Fibroblast of the aortic adventitia (primary cell): ENCODE measurements at regions not wholly inside any gene's neighbourhood (a gene's known extent, or its start where the extent isn't known, plus 50 kb on each side); places are given as distances from the start of the nearest gene placed in this dataset.

ENCODE experiments used
- DNase-seq: peaks from one replicate; pipeline ENCODE4 v3.0.0-alpha.2; 2010; ENCODE audit warnings: low read depth
- H3K4me3 ChIP-seq: 2 replicates; pipeline ENCODE4 v1.5.1; 2011; ENCODE audit warnings: low read depth, mild to moderate bottlenecking, control low read depth, low read length, moderate library complexity
- CTCF ChIP-seq: IDR thresholded peaks from 2 replicates; pipeline ENCODE4 v1.5.1; 2011; ENCODE audit warnings: mild to moderate bottlenecking, low read length, control low read depth, inconsistent platforms; ENCODE audit not compliant: insufficient read depth

GRCh38 chr5:26148569-26149107 is 889.7 kb downstream of the CDH9 start:
- DNase-seq = no peak
- TF ChIP-seq CTCF = no peak
- no peak overlapping the region for H3K4me3 ChIP-seq

GRCh38 chr5:26143259-26143658 is 895.1 kb downstream of the CDH9 start:
- DNase-seq = no peak
- no peak overlapping the region for H3K4me3 ChIP-seq
- no peak for TF ChIP-seq CTCF

GRCh38 chr5:26121338-26121737 is 917.0 kb downstream of the CDH9 start:
- DNase-seq = no peak
- no peak overlapping the region for H3K4me3 ChIP-seq
- no peak for TF ChIP-seq CTCF

- DNase-seq = no peak
- TF ChIP-seq CTCF = no peak
These were observed 934.2 kb downstream of the CDH9 start for GRCh38 chr5:26104175-26104574.

GRCh38 chr5:26060212-26060611 is 978.2 kb downstream of the CDH9 start:
- no peak overlapping the region for H3K4me3 ChIP-seq
- DNase-seq = no peak
- TF ChIP-seq CTCF = no peak

More at GRCh38 chr5:26104175-26104574, 934.2 kb downstream of the CDH9 start:
- H3K4me3 ChIP-seq = no peak overlapping the region

- DNase-seq = no peak
- no peak for TF ChIP-seq CTCF
- no peak overlapping the region for H3K4me3 ChIP-seq
These were observed 983.8 kb downstream of the CDH9 start for GRCh38 chr5:26054594-26054993.

- TF ChIP-seq CTCF = no peak
- no peak for DNase-seq
- no peak overlapping the region for H3K4me3 ChIP-seq
These were observed 1003.6 kb downstream of the CDH9 start for GRCh38 chr5:26034813-26035212.
